H9 (cell line): ENCODE measurements at regions not wholly inside any gene's neighbourhood (a gene's known extent, or its start where the extent isn't known, plus 50 kb on each side); places are given as distances from the start of the nearest gene placed in this dataset.

ENCODE experiments used
- DNase-seq: peaks from one replicate; pipeline ENCODE4 v3.0.0-alpha.2; 2017
- H2AFZ ChIP-seq: one replicate; pipeline ENCODE4 v1.6.1; 2013; ENCODE audit warnings: mild to moderate bottlenecking, low read length, control low read depth, moderate library complexity
- H2AK5ac ChIP-seq: 2 replicates; pipeline ENCODE4 v1.6.1; 2013; ENCODE audit warnings: low read length, control low read depth, mixed read lengths; ENCODE audit not compliant: insufficient read length
- H2BK120ac ChIP-seq: one replicate; pipeline ENCODE4 v1.6.1; 2013; ENCODE audit warnings: low read depth, mild to moderate bottlenecking, low read length, control low read depth, inconsistent platforms; ENCODE audit not compliant: poor library complexity, severe bottlenecking
- H2BK12ac ChIP-seq: 2 replicates; pipeline ENCODE4 v1.6.1; 2013; ENCODE audit warnings: low read length, control low read depth, mixed read lengths, low read depth; ENCODE audit not compliant: insufficient read length
- H2BK15ac ChIP-seq: 2 replicates; pipeline ENCODE4 v1.6.1; 2013; ENCODE audit warnings: low read depth, low read length, control low read depth
- H2BK20ac ChIP-seq: one replicate; pipeline ENCODE4 v1.6.1; 2013; ENCODE audit warnings: low read depth, mild to moderate bottlenecking, low read length, control low read depth, inconsistent platforms; ENCODE audit not compliant: poor library complexity, severe bottlenecking
- H2BK5ac ChIP-seq: 2 replicates; pipeline ENCODE4 v1.6.1; 2013; ENCODE audit warnings: low read length, control low read depth, mixed read lengths; ENCODE audit not compliant: insufficient read length
- H3K14ac ChIP-seq: 2 replicates; pipeline ENCODE4 v1.6.1; 2013; ENCODE audit warnings: low read length, control low read depth; ENCODE audit not compliant: insufficient read depth
- H3K18ac ChIP-seq: 2 replicates; pipeline ENCODE4 v1.6.1; 2013; ENCODE audit warnings: low read depth, mild to moderate bottlenecking, mixed read lengths, low read length, control low read depth; ENCODE audit not compliant: insufficient read length
- H3K23ac ChIP-seq: 2 replicates; pipeline ENCODE4 v1.6.1; 2013; ENCODE audit warnings: low read length, control low read depth, mixed read lengths, low read depth; ENCODE audit not compliant: insufficient read length
- H3K23me2 ChIP-seq: 2 replicates; pipeline ENCODE4 v1.6.1; 2013; ENCODE audit warnings: low read depth, mild to moderate bottlenecking, mixed read lengths, low read length, control low read depth; ENCODE audit not compliant: insufficient read length, poor library complexity, severe bottlenecking
- H3K27ac ChIP-seq: 2 replicates; pipeline ENCODE4 v1.5.1; 2013; ENCODE audit warnings: low read length, control low read depth, mixed read lengths, low read depth; ENCODE audit not compliant: insufficient read length
- H3K27me3 ChIP-seq: 2 replicates; pipeline ENCODE4 v1.6.1; 2013; ENCODE audit warnings: low read length, control low read depth, inconsistent platforms; ENCODE audit not compliant: insufficient read depth
- H3K4ac ChIP-seq: 2 replicates; pipeline ENCODE4 v1.6.1; 2013; ENCODE audit warnings: low read depth, mild to moderate bottlenecking, control low read depth, inconsistent platforms, low read length, moderate library complexity
- H3K4me1 ChIP-seq: 2 replicates; pipeline ENCODE4 v1.6.1; 2013; ENCODE audit warnings: low read length, control low read depth, inconsistent platforms; ENCODE audit not compliant: insufficient read depth
- H3K4me2 ChIP-seq: 2 replicates; pipeline ENCODE4 v1.6.1; 2013; ENCODE audit warnings: low read length, control low read depth, mixed read lengths; ENCODE audit not compliant: insufficient read length, insufficient read depth
- H3K56ac ChIP-seq: 2 replicates; pipeline ENCODE4 v1.6.1; 2013; ENCODE audit warnings: low read depth, mild to moderate bottlenecking, mixed read lengths, low read length, control low read depth; ENCODE audit not compliant: insufficient read length
- H3K79me1 ChIP-seq: 2 replicates; pipeline ENCODE4 v1.6.1; 2013; ENCODE audit warnings: low read depth, mild to moderate bottlenecking, moderate library complexity, low read length, control low read depth, inconsistent platforms; ENCODE audit not compliant: insufficient read depth, poor library complexity, severe bottlenecking
- H3K79me2 ChIP-seq: 2 replicates; pipeline ENCODE4 v1.6.1; 2013; ENCODE audit warnings: low read length, control low read depth, inconsistent platforms; ENCODE audit not compliant: insufficient read depth
- H3K9ac ChIP-seq: 2 replicates; pipeline ENCODE4 v1.6.1; 2013; ENCODE audit warnings: low read length, control low read depth, mixed read lengths; ENCODE audit not compliant: insufficient read length; ENCODE audit errors: extremely low read depth
- H3K9me3 ChIP-seq: one replicate; pipeline ENCODE4 v1.6.1; 2013; ENCODE audit warnings: low read depth, low read length, inconsistent platforms; ENCODE audit not compliant: control insufficient read depth
- H3T11ph ChIP-seq: one replicate; pipeline ENCODE4 v1.6.1; 2013; ENCODE audit warnings: mild to moderate bottlenecking, low read length, control low read depth, inconsistent platforms
- H4K20me1 ChIP-seq: one replicate; pipeline ENCODE4 v1.6.1; 2013; ENCODE audit not compliant: control insufficient read depth, insufficient read length, insufficient read depth
- H4K5ac ChIP-seq: 2 replicates; pipeline ENCODE4 v1.6.1; 2013; ENCODE audit warnings: low read depth, mild to moderate bottlenecking, mixed read lengths, low read length, control low read depth; ENCODE audit not compliant: insufficient read length
- H4K8ac ChIP-seq: replicated peaks from 2 replicates; pipeline ENCODE4 v1.6.1; 2013; ENCODE audit warnings: low read length, control low read depth, mixed read lengths, low read depth; ENCODE audit not compliant: insufficient read length
- H4K91ac ChIP-seq: 2 replicates; pipeline ENCODE4 v1.6.1; 2013; ENCODE audit warnings: low read depth, mild to moderate bottlenecking, moderate library complexity, mixed read lengths, low read length, control low read depth; ENCODE audit not compliant: insufficient read length
- H3K27ac Mint-ChIP-seq, 3 experiments: 2 replicates in 2 of 3; 3 replicates in 1 of 3; pipeline ENCODE4 v1.8.0; 2020 to 2021; ENCODE audit warnings: mixed read lengths in 3 of 3, mild to moderate bottlenecking in 1 of 3, moderate library complexity in 1 of 3
- H3K27me3 Mint-ChIP-seq: 2 replicates; pipeline ENCODE4 v1.8.0; 2021; ENCODE audit warnings: low read depth, mild to moderate bottlenecking, moderate library complexity, mixed read lengths
- H3K36me3 Mint-ChIP-seq, 3 experiments: 2 replicates in 2 of 3; 3 replicates in 1 of 3; pipeline ENCODE4 v1.8.0; 2020 to 2021; ENCODE audit warnings: low read depth in 3 of 3, mixed read lengths in 3 of 3; ENCODE audit not compliant: insufficient read depth in 1 of 3
- H3K4me1 Mint-ChIP-seq, 2 experiments: 2 replicates each; pipeline ENCODE4 v1.8.0; 2020; ENCODE audit warnings: mixed read lengths in 2 of 2
- H3K4me3 Mint-ChIP-seq, 2 experiments: 2 replicates in 1 of 2; 3 replicates in 1 of 2; pipeline ENCODE4 v1.8.0; 2020 to 2021; ENCODE audit warnings: mild to moderate bottlenecking in 2 of 2, mixed read lengths in 2 of 2, moderate library complexity in 1 of 2
- H3K9me3 Mint-ChIP-seq, 2 experiments: 2 replicates in 1 of 2; 3 replicates in 1 of 2; pipeline ENCODE4 v1.8.0; 2020; ENCODE audit warnings: mild to moderate bottlenecking in 2 of 2, mixed read lengths in 2 of 2, moderate library complexity in 1 of 2
- CTCF ChIP-seq: fragments of 200-600 bp; sonication (generic); conservative IDR thresholded peaks from 3 replicates; pipeline ENCODE4 v1.8.0; 2021; ENCODE audit warnings: antibody characterized with exemption, mild to moderate bottlenecking
- WGBS: extraction: QIAGEN DNeasy Blood & Tissue Kit; methylation state at CpG from one replicate; pipeline ENCODE4 v1.1.7; 2013; ENCODE audit warnings: missing lambda C conversion rate, low lambda C conversion rate, mixed read lengths; ENCODE audit not compliant: insufficient read length; ENCODE audit errors: extremely low coverage; 5-methylcytosine and 5-hydroxymethylcytosine counted together

GRCh38 chr5:174338185-174339010 is 292.9 kb downstream of the NSG2 start:
- Mint-ChIP-seq H3K27ac (no peak overlapping the region), H3K36me3 (no peaks in the 10 kb centered on the region), H3K27me3 (no peaks in the 10 kb centered on the region), H3K9me3 (no peaks in the 10 kb centered on the region; a peak in 1 of 5 replicates), H3K4me3 (no peak overlapping the region), H3K4me1 (peaks cover 18 to 21% of the 10 kb centered on the region in 2 experiments)
- H3K9me3 ChIP-seq: no peaks in the 10 kb centered on the region
- no peak overlapping the region for H2BK5ac ChIP-seq
- WGBS: no CpG with 5 or more reads among the region's 13 CpGs
- H3K79me2 ChIP-seq: no peaks in the 10 kb centered on the region
- H3K4me1 ChIP-seq: no peaks in the 10 kb centered on the region
- no peak overlapping the region for H2AFZ ChIP-seq
- H3K14ac ChIP-seq: no peak overlapping the region
- no peak overlapping the region for H2BK120ac ChIP-seq
- H3K23me2 ChIP-seq: no peaks in the 10 kb centered on the region
- H4K20me1 ChIP-seq: no peaks in the 10 kb centered on the region
- no peak overlapping the region for H3K18ac ChIP-seq
- H3K79me1 ChIP-seq: no peaks in the 10 kb centered on the region
- no peak overlapping the region for H3T11ph ChIP-seq
- no peak overlapping the region for H4K8ac ChIP-seq
- no peak overlapping the region for H3K9ac ChIP-seq
- H3K4me2 ChIP-seq: no peak overlapping the region
- no peak for TF ChIP-seq CTCF
- H2AK5ac ChIP-seq: no peak overlapping the region
- no peak overlapping the region for H4K91ac ChIP-seq
- H4K5ac ChIP-seq: no peak overlapping the region
- no peak for DNase-seq
- H3K23ac ChIP-seq: no peak overlapping the region
- no peak overlapping the region for H2BK12ac ChIP-seq
- no peak overlapping the region for H3K27ac ChIP-seq
- H2BK15ac ChIP-seq: no peak overlapping the region
- no peak overlapping the region for H2BK20ac ChIP-seq
- H3K56ac ChIP-seq: no peak overlapping the region
- no peak overlapping the region for H3K4ac ChIP-seq
- H3K27me3 ChIP-seq: no peaks in the 10 kb centered on the region
